PC-3 (cell line): ENCODE measurements at regions not wholly inside any gene's neighbourhood (a gene's known extent, or its start where the extent isn't known, plus 50 kb on each side); places are given as distances from the start of the nearest gene placed in this dataset.

ENCODE experiments used
- CTCF ChIP-seq: fragments of 300-600 bp; sonication (generic); conservative IDR thresholded peaks from 2 replicates; pipeline ENCODE4 v1.5.1; 2017; ENCODE audit warnings: antibody characterized with exemption, low read depth, mild to moderate bottlenecking, low read length
- EZH2 ChIP-seq: fragments of 300-600 bp; sonication (generic); IDR thresholded peaks from one replicate; pipeline ENCODE4 v1.6.1; 2017; ENCODE audit warnings: antibody characterized with exemption, mild to moderate bottlenecking, low read length; ENCODE audit not compliant: unreplicated experiment

GRCh38 chrX:110954428-110955100 is 141.4 kb upstream of the PAK3 start:
- TF ChIP-seq CTCF (no peak), EZH2 (no peak)
